GM23248 (cell line): ENCODE measurements at regions not wholly inside any gene's neighbourhood (a gene's known extent, or its start where the extent isn't known, plus 50 kb on each side); places are given as distances from the start of the nearest gene placed in this dataset.
"Not testable (repeated sequence)": the region's sequence is repeated elsewhere in the genome, so short reads cannot be mapped to it uniquely, and the experiment has no call there.

Source experiments
- EZH2 ChIP-seq: fragments of 200-600 bp; sonication (generic); IDR thresholded peaks from 2 replicates; pipeline ENCODE4 v1.6.1; 2018; ENCODE audit warnings: antibody characterized with exemption, mild to moderate bottlenecking; ENCODE audit not compliant: insufficient read depth, poor library complexity, severe bottlenecking
- EZH2phosphoT487 ChIP-seq: fragments of 200-600 bp; sonication (generic); IDR thresholded peaks from 2 replicates; pipeline ENCODE4 v1.6.1; 2018; ENCODE audit warnings: antibody characterized with exemption, moderate library complexity, mild to moderate bottlenecking, low read depth; ENCODE audit not compliant: insufficient read depth

DNA sequence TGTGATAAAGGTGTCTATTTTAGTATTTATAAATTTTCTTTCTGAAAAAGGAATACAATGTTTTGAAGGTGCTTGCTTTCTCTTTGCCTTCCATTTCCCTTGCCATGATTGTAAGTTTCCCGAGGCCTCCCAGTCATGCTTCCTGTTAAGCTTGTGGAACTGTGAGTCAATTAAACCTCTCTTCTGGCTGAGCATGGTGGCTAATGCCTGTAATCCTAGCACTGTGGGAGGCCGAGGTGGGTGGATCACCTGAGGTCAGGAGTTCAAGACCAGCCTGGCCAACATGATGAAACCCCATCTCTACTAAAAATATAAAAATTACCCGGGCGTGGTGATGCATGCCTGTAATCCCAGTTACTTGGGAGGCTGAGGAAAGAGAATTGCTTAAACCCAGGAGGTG is 187.7 kb downstream of the C9orf152 start:
- not testable (repeated sequence) for TF ChIP-seq EZH2, EZH2phosphoT487
